ENCODE measurements at regions not wholly inside any gene's neighbourhood (a gene's known extent, or its start where the extent isn't known, plus 50 kb on each side); places are given as distances from the start of the nearest gene placed in this dataset.

- TF ChIP-seq PKNOX1 (IDR thresholded peaks at IDR 0.05) (no peak), CTCF (IDR thresholded peaks at IDR 0.05 in 2 of 3, conservative IDR thresholded peaks at IDR 0.05 in 1 of 3; ENCODE audit: insufficient read depth in 2 of 3, low read depth in 1 of 3, low read length in 3 of 3) (no peak), POLR2AphosphoS5 (IDR thresholded peaks at IDR 0.05; ENCODE audit: control insufficient read depth, insufficient read depth, low read depth, low read length) (no peak), CREM (IDR thresholded peaks at IDR 0.05; ENCODE audit: low read depth) (no peak), TCF7L2 (IDR thresholded peaks at IDR 0.05; ENCODE audit: low read depth, low read length) (no peak), ZNF232 (CRISPR knock-in tag; IDR thresholded peaks at IDR 0.05) (no peak), ZNF121 (CRISPR knock-in tag; conservative IDR thresholded peaks at IDR 0.05) (no peak), FUS (optimal IDR thresholded peaks at IDR 0.05; ENCODE audit: low read depth, low read length) (no peak)
Measured at GRCh38 chr13:29948791-29949190, 98.4 kb upstream of the UBL3 start.
